HUES48 (cell line): ENCODE measurements at regions not wholly inside any gene's neighbourhood (a gene's known extent, or its start where the extent isn't known, plus 50 kb on each side); places are given as distances from the start of the nearest gene placed in this dataset.

ENCODE experiments used
- H3K27ac ChIP-seq: one replicate; pipeline ENCODE4 v1.7.0; 2013; ENCODE audit warnings: low read depth, low read length, inconsistent platforms
- H3K27me3 ChIP-seq: 2 replicates; pipeline ENCODE4 v1.6.1; 2013; ENCODE audit warnings: mild to moderate bottlenecking, low read length; ENCODE audit not compliant: control insufficient read depth, insufficient read depth
- H3K36me3 ChIP-seq: 2 replicates; pipeline ENCODE4 v1.6.1; 2013; ENCODE audit warnings: low read length; ENCODE audit not compliant: control insufficient read depth, insufficient read depth
- H3K4me1 ChIP-seq: 2 replicates; pipeline ENCODE4 v1.6.1; 2013; ENCODE audit warnings: mild to moderate bottlenecking, low read length; ENCODE audit not compliant: control insufficient read depth, insufficient read depth
- H3K4me3 ChIP-seq: 2 replicates; pipeline ENCODE4 v1.5.1; 2013; ENCODE audit warnings: mild to moderate bottlenecking, low read depth, low read length
- H3K9ac ChIP-seq: 2 replicates; pipeline ENCODE4 v1.6.1; 2013; ENCODE audit warnings: mild to moderate bottlenecking, low read depth, low read length, moderate library complexity
- H3K9me3 ChIP-seq: 2 replicates; pipeline ENCODE4 v1.6.1; 2013; ENCODE audit warnings: low read length; ENCODE audit not compliant: control insufficient read depth, insufficient read depth

DNA sequence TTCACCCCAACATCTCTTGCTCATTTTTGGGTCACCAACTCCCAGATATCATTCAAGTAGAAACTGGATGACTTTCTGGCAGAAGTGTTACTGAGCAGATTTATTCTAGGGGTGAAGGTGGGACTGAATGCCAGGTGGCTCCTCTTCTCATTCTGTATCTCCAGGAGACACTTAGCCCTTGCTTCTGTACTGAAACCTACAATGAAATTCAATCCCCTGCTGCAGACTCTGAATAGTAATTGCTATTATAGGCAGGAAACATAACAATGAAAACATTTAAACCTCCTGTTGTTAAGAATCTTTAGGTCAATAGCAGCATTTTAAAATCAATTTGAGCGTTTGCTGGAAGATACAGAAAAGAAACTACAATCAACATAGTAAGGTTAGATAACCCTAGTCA is 879.4 kb upstream of the TENM4 start:
- Histone ChIP-seq H3K27ac (peak overlapping the region; percentile 10), H3K9me3 (peaks cover 9% of the 10 kb centered on the region), H3K4me1 (peaks cover 9% of the 10 kb centered on the region), H3K9ac (no peak overlapping the region), H3K27me3 (no peaks in the 10 kb centered on the region), H3K36me3 (no peaks in the 10 kb centered on the region), H3K4me3 (peak overlapping the region; percentile 8; the same call in 1 of the 2 replicates)

DNA sequence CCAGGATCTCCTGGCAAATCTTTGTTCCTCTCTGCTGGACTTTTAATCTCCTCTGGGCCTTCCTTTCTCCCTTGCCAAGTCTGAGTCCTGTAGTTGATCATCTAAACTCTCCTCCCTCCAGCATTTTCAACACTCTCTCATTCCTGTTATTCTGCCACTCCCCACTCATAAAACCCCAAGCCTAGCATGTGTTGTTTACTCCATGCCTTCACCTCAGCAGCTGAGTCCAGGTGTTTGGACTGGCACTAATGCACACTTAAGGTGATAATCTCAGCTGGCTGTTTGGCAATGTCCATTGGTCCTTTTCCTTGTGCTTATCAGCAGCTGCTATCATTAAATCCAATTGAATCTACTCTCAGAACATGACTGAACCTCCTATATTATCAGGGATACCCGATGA is 876.8 kb upstream of the TENM4 start:
- peaks cover 9% of the 10 kb centered on the region for H3K9me3 ChIP-seq
- H3K27ac ChIP-seq, result no peak overlapping the region
- H3K4me3 ChIP-seq, result no peak overlapping the region
- no peak overlapping the region for H3K9ac ChIP-seq
- no peaks in the 10 kb centered on the region for H3K36me3 ChIP-seq
- peaks cover 9% of the 10 kb centered on the region for H3K4me1 ChIP-seq
- H3K27me3 ChIP-seq, result no peaks in the 10 kb centered on the region

DNA sequence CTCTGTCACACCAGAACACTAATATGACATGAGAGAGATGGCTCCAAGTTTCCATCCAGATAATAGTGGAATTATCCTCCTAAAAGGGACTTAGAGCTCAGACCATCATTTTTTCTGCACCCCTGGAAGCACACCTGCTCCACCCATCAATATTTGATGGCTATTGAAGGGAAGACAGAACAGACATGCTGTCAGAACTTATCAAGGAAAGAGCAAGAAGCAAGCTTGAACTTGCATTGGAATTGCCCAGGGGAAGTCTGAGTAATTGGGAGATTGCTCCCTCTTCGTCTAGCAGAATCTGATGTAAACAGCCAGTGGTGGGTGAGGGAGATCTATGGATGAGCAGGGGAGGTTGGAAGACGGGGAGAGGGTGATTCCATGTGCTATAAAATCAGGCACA is 874.4 kb upstream of the TENM4 start:
- H3K9ac ChIP-seq, result no peak overlapping the region
- no peak overlapping the region for H3K4me3 ChIP-seq
- no peak overlapping the region for H3K27ac ChIP-seq
- no peaks in the 10 kb centered on the region for H3K27me3 ChIP-seq
- H3K4me1 ChIP-seq, result peaks cover 9% of the 10 kb centered on the region
- H3K36me3 ChIP-seq, result no peaks in the 10 kb centered on the region
- no peaks in the 10 kb centered on the region for H3K9me3 ChIP-seq

DNA sequence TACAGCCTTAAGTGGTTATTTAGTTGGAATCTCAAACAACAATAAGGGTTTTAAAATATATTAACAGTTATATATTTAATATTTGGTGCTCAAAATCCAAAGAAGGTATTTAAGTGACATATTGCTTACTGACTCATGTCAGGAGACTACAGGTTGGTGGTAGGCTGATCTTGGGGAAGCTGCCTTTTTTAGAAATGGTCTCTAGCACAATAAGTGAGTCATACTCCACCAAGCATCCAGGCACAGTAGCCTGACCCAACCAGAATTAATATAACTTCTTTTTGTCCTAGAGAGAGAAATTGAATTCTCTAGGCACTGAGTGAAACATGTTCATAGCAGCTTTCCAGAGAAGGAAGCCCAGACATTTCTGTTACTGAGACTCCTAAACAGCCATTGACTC is 868.5 kb upstream of the TENM4 start:
- H3K27ac ChIP-seq, result no peak overlapping the region

DNA sequence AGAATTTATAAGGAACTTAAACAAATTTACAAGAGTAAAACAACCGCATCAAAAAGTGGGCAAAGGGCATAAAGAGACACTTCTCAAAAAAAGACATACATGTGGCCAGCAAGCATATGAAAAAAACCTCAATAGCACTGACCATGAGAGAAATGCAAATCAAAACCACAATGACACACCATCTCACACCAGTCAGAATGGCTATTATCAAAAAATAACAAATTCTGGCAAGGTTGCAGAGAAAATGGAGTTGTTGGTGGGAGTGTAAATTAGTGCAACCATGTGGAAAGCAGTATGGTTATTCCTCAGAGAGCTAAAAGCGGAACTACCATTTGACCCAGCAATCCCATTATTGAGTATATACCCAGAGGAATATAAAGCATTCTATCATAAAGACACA is 866.8 kb upstream of the TENM4 start:
- Histone ChIP-seq H3K27me3 (no peaks in the 10 kb centered on the region), H3K4me1 (no peaks in the 10 kb centered on the region), H3K9ac (no peak overlapping the region), H3K27ac (no peak overlapping the region), H3K4me3 (no peak overlapping the region), H3K9me3 (peaks cover 31% of the 10 kb centered on the region), H3K36me3 (no peaks in the 10 kb centered on the region)

More for the DNA sequence above, 868.5 kb upstream of the TENM4 start:
- Histone ChIP-seq H3K4me3 (no peak overlapping the region), H3K9ac (no peak overlapping the region), H3K36me3 (no peaks in the 10 kb centered on the region), H3K9me3 (peaks cover 18% of the 10 kb centered on the region), H3K27me3 (no peaks in the 10 kb centered on the region), H3K4me1 (no peaks in the 10 kb centered on the region)

DNA sequence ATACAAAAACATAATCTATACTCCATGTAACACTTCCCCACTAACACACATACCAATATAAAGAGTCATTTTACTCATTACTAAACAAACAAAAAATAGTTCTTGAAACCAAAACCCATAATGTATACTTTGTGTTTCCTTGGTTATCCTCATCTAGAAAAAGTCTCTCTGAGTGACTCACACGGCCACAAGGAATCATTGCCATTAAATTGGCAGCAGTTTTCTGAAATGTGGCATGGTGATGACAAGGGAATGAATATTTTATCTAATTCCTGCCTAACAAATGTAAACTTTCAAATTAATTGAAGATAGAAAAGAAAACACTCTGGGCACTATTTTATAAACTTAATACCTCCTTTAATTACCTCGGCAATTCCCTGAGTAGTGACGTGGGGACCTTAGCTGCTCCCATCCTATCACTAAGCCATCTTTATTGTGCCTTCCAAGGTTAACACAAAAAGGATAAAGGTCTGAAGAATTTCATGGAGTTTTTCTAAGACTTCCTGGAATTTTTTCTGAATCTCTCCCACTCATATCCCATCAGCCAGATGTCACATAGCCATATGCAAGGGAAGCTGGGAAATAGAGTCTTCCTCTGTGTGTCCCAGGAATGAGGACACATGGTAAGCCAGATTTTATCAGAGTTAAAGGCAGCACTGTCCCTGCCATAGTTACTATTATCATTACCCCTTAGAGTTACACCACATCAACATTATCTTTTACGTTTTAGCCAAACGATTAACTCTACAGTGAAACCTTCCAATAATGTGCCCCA is 857.2 kb upstream of the TENM4 start:
- Histone ChIP-seq H3K4me3 (no peak overlapping the region), H3K27me3 (no peaks in the 10 kb centered on the region), H3K9me3 (peaks cover 6% of the 10 kb centered on the region; the same call in 1 of the 2 replicates), H3K27ac (no peak overlapping the region), H3K9ac (no peak overlapping the region), H3K4me1 (no peaks in the 10 kb centered on the region), H3K36me3 (no peaks in the 10 kb centered on the region)

DNA sequence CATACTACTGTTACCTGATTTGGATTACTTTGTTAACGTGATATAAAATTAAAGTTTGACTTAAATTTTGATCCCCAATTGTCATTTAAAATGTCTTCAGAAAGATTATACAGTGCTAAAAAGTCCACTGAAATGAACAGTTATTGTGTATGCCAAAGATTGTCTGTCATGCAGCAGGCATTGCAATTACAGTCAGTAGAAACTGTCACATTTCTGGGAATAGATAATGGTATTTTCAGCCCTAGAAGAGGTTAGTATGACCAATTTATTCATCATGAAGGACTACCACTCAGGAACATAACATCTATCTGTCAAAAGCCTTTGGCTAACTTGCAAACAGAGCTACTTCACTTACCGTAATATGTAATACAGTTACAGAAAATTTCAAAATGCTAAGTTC is 852.5 kb upstream of the TENM4 start:
- H3K27me3 ChIP-seq, result no peaks in the 10 kb centered on the region
- H3K9me3 ChIP-seq, result no peaks in the 10 kb centered on the region
- H3K27ac ChIP-seq, result no peak overlapping the region
- no peaks in the 10 kb centered on the region for H3K36me3 ChIP-seq
- H3K4me1 ChIP-seq, result no peaks in the 10 kb centered on the region
- no peak overlapping the region for H3K4me3 ChIP-seq
- H3K9ac ChIP-seq, result no peak overlapping the region

DNA sequence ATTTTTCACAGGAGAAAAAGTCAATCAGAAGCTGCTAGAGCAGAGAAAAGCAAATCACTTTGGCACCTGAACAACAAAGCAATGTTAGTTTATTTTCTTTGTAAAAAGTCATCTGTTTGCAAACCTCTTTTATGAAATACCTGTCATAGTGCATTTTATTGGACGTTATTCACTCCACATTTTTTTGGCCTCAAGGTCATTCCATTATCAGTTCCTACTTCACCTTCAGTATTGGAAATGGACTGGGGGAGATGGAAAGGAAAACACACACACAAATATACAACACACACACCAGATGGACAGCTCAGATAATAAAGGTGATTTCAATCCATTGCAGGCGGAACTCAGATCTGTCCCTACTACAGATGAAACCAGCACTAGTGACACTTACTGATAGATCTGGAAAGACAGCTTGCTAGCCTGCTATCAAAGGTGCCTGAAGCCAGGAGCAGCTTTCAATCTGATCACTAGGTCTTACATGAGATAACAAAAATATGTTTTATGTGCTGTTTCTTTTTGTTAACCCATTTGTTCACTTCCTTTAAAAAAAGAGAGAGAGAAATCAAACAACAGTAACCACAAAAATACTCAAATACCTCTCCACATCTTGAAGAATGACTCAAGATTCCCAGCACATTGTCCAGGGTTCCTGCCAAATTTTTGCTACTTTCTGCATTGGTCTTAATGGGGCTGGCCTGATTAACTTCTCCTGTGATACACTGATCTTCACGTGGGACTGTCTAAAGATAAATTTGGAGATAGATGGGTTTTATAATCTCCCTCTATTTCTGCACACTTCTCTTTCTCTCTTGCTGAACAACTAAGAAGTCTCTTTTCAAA is 844.3 kb upstream of the TENM4 start:
- H3K27ac ChIP-seq, result no peak overlapping the region
- no peaks in the 10 kb centered on the region for H3K9me3 ChIP-seq
- H3K4me1 ChIP-seq, result peaks cover 13% of the 10 kb centered on the region

DNA sequence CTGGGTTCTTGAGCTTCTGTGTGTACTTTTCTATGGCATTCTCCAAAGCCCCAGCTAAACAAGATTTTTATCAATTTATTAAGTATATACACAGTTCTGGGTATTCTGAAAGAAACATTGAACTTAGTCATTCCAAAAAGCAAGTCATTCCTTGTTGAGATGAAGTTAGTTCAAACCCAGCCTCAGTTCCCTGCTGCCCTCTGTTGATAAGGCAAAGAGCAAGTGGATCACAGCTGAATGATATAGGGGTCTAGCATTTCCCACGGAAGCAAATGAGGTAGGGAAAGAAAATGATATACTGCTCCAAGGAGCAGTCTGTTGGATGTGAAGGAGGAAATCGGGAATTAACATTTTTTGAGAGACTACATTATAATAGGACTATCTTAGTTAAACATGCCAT is 841.8 kb upstream of the TENM4 start:
- Histone ChIP-seq H3K36me3 (no peaks in the 10 kb centered on the region), H3K9ac (no peak overlapping the region), H3K4me3 (no peak overlapping the region), H3K27me3 (no peaks in the 10 kb centered on the region), H3K27ac (no peak overlapping the region), H3K9me3 (no peaks in the 10 kb centered on the region), H3K4me1 (peaks cover 13% of the 10 kb centered on the region)

More for the DNA sequence above, 844.3 kb upstream of the TENM4 start:
- no peak overlapping the region for H3K9ac ChIP-seq
- no peak overlapping the region for H3K4me3 ChIP-seq
- H3K36me3 ChIP-seq, result no peaks in the 10 kb centered on the region
- H3K27me3 ChIP-seq, result no peaks in the 10 kb centered on the region

DNA sequence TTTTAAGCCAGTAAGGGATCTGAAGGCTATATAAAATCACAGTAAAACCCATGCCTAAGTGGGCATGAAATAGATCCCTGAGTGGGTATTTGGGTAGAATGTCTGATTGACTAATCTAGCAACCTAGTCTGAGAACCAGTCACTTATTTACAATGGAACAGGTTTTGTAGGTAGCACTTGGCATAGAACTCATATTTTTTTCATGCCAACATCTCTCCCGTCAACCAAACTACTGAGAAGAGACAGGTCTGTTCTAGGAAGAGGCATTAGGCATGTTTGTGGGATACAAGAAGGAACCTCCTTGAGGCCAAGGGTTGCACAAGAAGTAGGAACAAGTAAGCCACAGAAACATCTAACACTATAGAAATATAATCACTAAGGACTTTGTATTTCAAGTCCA is 840.4 kb upstream of the TENM4 start:
- Histone ChIP-seq H3K27ac (no peak overlapping the region), H3K4me1 (peaks cover under 1% of the 10 kb centered on the region; the same call in 1 of the 2 replicates), H3K4me3 (no peak overlapping the region), H3K9me3 (no peaks in the 10 kb centered on the region), H3K27me3 (no peaks in the 10 kb centered on the region), H3K36me3 (no peaks in the 10 kb centered on the region), H3K9ac (no peak overlapping the region)

DNA sequence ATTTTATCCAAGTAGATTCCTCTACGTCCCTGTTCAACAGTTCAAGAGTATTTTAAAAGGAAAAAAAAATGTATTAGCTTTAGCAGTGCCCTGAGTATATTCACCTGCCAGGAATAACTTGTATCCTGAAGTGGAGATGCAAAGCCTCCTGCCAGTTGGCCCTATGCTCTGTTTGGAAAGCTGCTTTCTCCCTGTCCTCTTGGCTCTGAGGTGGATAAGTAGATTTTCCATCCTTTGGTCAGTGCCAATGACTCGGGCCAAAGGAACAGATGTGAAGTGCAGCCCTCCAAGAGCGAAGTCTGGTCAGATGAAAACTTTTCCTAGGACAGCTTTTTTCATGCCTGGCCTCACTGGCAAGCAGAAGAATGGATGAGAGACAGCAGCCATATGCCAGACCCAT is 839.9 kb upstream of the TENM4 start:
- Histone ChIP-seq H3K9me3 (no peaks in the 10 kb centered on the region), H3K27ac (no peak overlapping the region), H3K4me1 (no peaks in the 10 kb centered on the region), H3K4me3 (no peak overlapping the region), H3K9ac (no peak overlapping the region), H3K27me3 (no peaks in the 10 kb centered on the region), H3K36me3 (no peaks in the 10 kb centered on the region)
